ENCODE measurements at regions not wholly inside any gene's neighbourhood (a gene's known extent, or its start where the extent isn't known, plus 50 kb on each side); places are given as distances from the start of the nearest gene placed in this dataset.

DNA sequence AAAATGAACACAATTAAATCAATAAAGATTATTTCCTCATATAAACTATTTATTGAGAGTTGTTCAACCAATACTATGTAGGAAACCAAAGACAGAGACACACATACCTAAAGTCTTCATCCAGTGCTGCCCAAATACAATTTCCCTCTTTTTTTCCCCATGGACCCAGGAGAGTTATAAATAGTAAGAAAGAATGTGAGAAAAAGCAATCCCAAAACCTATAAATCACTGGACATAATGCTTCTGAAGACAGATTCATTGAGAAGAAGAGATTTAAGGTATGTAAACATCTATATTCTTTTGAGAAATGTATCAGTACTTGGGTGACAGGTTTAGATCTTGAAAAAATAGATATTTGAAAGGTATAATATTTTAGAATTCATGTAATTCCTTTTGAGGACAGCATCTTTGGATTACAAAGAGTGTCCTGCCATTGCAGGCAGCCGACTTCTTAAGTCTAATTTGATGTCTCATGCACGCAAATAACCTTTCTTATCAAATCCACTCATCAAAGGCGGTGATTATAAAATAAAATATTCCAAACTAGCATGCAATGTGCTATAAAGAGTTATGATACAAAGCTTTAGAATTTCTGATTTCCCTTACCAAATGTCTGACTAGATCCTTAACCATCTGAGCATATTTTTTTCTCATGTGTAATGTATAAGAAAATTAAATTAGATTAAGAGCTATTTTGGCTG lies 739.4 kb downstream of the LIG4 start:
- no peaks in the 10 kb centered on the region for H3K79me2 ChIP-seq (replicated peaks; ENCODE audit: insufficient read depth, low read length)
- H2AFZ ChIP-seq (ENCODE audit: low read depth, low read length): no peak overlapping the region
- H3K36me3 ChIP-seq (ENCODE audit: insufficient read depth, low read length): no peaks in the 10 kb centered on the region
- TF ChIP-seq EZH2 (IDR thresholded peaks at IDR 0.05; ENCODE audit: borderline replicate concordance, insufficient read depth, low read length, poor library complexity, severe bottlenecking) (no peak), RAD21 (conservative IDR thresholded peaks at IDR 0.05) (no peak), MXI1 (conservative IDR thresholded peaks at IDR 0.05; ENCODE audit: poor library complexity, severe bottlenecking) (no peak), EP300 (conservative IDR thresholded peaks at IDR 0.05; ENCODE audit: poor library complexity, severe bottlenecking) (no peak), SMC3 (conservative IDR thresholded peaks at IDR 0.05; ENCODE audit: poor library complexity) (no peak), REST (IDR thresholded peaks at IDR 0.05; ENCODE audit: borderline replicate concordance) (no peak), TAF1 (IDR thresholded peaks at IDR 0.05; ENCODE audit: low read depth) (no peak), POLR2AphosphoS5 (IDR thresholded peaks at IDR 0.05) (no peak)
- TF ChIP-seq, protein P1, sequence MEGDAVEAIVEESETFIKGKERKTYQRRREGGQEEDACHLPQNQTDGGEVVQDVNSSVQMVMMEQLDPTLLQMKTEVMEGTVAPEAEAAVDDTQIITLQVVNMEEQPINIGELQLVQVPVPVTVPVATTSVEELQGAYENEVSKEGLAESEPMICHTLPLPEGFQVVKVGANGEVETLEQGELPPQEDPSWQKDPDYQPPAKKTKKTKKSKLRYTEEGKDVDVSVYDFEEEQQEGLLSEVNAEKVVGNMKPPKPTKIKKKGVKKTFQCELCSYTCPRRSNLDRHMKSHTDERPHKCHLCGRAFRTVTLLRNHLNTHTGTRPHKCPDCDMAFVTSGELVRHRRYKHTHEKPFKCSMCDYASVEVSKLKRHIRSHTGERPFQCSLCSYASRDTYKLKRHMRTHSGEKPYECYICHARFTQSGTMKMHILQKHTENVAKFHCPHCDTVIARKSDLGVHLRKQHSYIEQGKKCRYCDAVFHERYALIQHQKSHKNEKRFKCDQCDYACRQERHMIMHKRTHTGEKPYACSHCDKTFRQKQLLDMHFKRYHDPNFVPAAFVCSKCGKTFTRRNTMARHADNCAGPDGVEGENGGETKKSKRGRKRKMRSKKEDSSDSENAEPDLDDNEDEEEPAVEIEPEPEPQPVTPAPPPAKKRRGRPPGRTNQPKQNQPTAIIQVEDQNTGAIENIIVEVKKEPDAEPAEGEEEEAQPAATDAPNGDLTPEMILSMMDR (IDR thresholded peaks at IDR 0.05; ENCODE audit: poor library complexity, severe bottlenecking): no peak
- no peak overlapping the region for H3K4me2 ChIP-seq (ENCODE audit: low read length)
- H3K4me3 ChIP-seq (ENCODE audit: low read length): no peak overlapping the region
- no peaks in the 10 kb centered on the region for H3K27me3 ChIP-seq (ENCODE audit: insufficient read depth, low read depth, low read length)
- H3K9me3 ChIP-seq (ENCODE audit: low read length): no peaks in the 10 kb centered on the region
- H3K9ac ChIP-seq (ENCODE audit: low read length): no peak overlapping the region
- no peaks in the 10 kb centered on the region for H3F3A ChIP-seq (ENCODE audit: insufficient read depth, low read length, poor library complexity, severe bottlenecking)
- no peaks in the 10 kb centered on the region for H4K20me1 ChIP-seq (ENCODE audit: insufficient read depth)
- H3K9me2 ChIP-seq (ENCODE audit: insufficient read depth, low read length): no peaks in the 10 kb centered on the region
- no peak overlapping the region for H3K27ac ChIP-seq (ENCODE audit: low read length)

DNA sequence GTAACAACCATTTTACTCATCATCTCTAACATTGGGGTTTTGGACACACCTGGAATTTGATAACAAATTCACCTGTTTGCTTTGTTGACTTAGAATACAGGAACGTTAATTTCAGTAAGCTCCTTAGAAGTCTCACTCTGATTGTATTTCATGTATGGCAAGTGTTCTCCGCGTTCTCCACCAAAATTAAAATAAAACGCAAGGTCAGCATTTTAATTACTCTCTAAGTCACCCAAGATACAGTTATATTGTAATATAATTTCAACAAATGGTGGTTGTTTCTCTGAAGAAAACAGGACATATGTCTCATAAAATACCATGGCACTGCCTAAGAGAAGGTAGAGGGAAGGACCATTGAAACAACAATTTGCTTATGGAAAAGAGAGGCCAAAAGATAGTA lies 742.1 kb downstream of the LIG4 start:
- no peak for TF ChIP-seq TAF1 (IDR thresholded peaks at IDR 0.05; ENCODE audit: low read depth)
- TF ChIP-seq MXI1 (conservative IDR thresholded peaks at IDR 0.05; ENCODE audit: poor library complexity, severe bottlenecking): no peak
- no peak for TF ChIP-seq EP300 (conservative IDR thresholded peaks at IDR 0.05; ENCODE audit: poor library complexity, severe bottlenecking)
- no peak for TF ChIP-seq RAD21 (conservative IDR thresholded peaks at IDR 0.05)
- no peak overlapping the region for H3K4me2 ChIP-seq (ENCODE audit: low read length)
- H4K20me1 ChIP-seq (ENCODE audit: insufficient read depth): no peaks in the 10 kb centered on the region

More for the DNA sequence above, 742.1 kb downstream of the LIG4 start:
- Histone ChIP-seq H3K27me3 (ENCODE audit: insufficient read depth, low read depth, low read length) (no peaks in the 10 kb centered on the region), H2AFZ (ENCODE audit: low read depth, low read length) (no peak overlapping the region), H3K9me2 (ENCODE audit: insufficient read depth, low read length) (no peaks in the 10 kb centered on the region), H3F3A (ENCODE audit: insufficient read depth, low read length, poor library complexity, severe bottlenecking) (no peaks in the 10 kb centered on the region), H3K4me3 (ENCODE audit: low read length) (no peak overlapping the region), H3K36me3 (ENCODE audit: insufficient read depth, low read length) (no peaks in the 10 kb centered on the region), H3K27ac (ENCODE audit: low read length) (no peak overlapping the region), H3K9ac (ENCODE audit: low read length) (no peak overlapping the region), H3K9me3 (ENCODE audit: low read length) (no peaks in the 10 kb centered on the region), H3K79me2 (replicated peaks; ENCODE audit: insufficient read depth, low read length) (no peaks in the 10 kb centered on the region)

Data from neural cell (in vitro differentiated cells).